Superior temporal gyrus (tissue), 1 donor: ENCODE measurements at regions not wholly inside any gene's neighbourhood (a gene's known extent, or its start where the extent isn't known, plus 50 kb on each side); places are given as distances from the start of the nearest gene placed in this dataset.
"Not testable (repeated sequence)": the region's sequence is repeated elsewhere in the genome, so short reads cannot be mapped to it uniquely, and the experiment has no call there.

Experiments
- DNase-seq: peaks from one replicate; pipeline ENCODE4 v3.0.0-alpha.2; 2016; ENCODE audit errors: extremely low spot score

- not testable (repeated sequence) for DNase-seq
Observed at GRCh38 chr6:58090067-58090466, 772.6 kb downstream of the PRIM2 start.

GRCh38 chr6:58097251-58097650, 779.8 kb downstream of the PRIM2 start:
- not testable (repeated sequence) for DNase-seq

GRCh38 chr6:58113960-58114359, 796.5 kb downstream of the PRIM2 start:
- DNase-seq = no peak

- DNase-seq = not testable (repeated sequence)
Observed at GRCh38 chr6:58117162-58117561, 799.7 kb downstream of the PRIM2 start.

- DNase-seq = not testable (repeated sequence)
Observed at GRCh38 chr6:58121616-58122015, 804.2 kb downstream of the PRIM2 start.

GRCh38 chr6:58123770-58124169, 806.3 kb downstream of the PRIM2 start:
- DNase-seq = not testable (repeated sequence)

- not testable (repeated sequence) for DNase-seq
Observed at GRCh38 chr6:58128549-58128948, 811.1 kb downstream of the PRIM2 start.

GRCh38 chr6:58129098-58129497, 811.7 kb downstream of the PRIM2 start:
- DNase-seq = not testable (repeated sequence)

- not testable (repeated sequence) for DNase-seq
Observed at GRCh38 chr6:58139746-58140145, 822.3 kb downstream of the PRIM2 start.

GRCh38 chr6:58171025-58171424, 853.6 kb downstream of the PRIM2 start:
- DNase-seq = not testable (repeated sequence)

- DNase-seq = not testable (repeated sequence)
Observed at GRCh38 chr6:58181557-58182065, 864.2 kb downstream of the PRIM2 start.

GRCh38 chr6:58185300-58185699, 867.9 kb downstream of the PRIM2 start:
- DNase-seq = not testable (repeated sequence)

GRCh38 chr6:58193209-58193608, 875.8 kb downstream of the PRIM2 start:
- not testable (repeated sequence) for DNase-seq

- no peak for DNase-seq
Observed at GRCh38 chr6:58198301-58198700, 880.9 kb downstream of the PRIM2 start.

GRCh38 chr6:58237124-58237523, 919.7 kb downstream of the PRIM2 start:
- not testable (repeated sequence) for DNase-seq

GRCh38 chr6:58238421-58238820, 921.0 kb downstream of the PRIM2 start:
- not testable (repeated sequence) for DNase-seq

- DNase-seq = not testable (repeated sequence)
Observed at GRCh38 chr6:58257625-58258024, 940.2 kb downstream of the PRIM2 start.

GRCh38 chr6:58290177-58290576, 972.7 kb downstream of the PRIM2 start:
- DNase-seq = no peak

- DNase-seq = not testable (repeated sequence)
Observed at GRCh38 chr6:58291319-58291718, 973.9 kb downstream of the PRIM2 start.

GRCh38 chr6:58307901-58308300, 990.5 kb downstream of the PRIM2 start:
- not testable (repeated sequence) for DNase-seq

- DNase-seq = peak; percentile 50
Observed at GRCh38 chr6:58332108-58332507, 1014.7 kb downstream of the PRIM2 start.

GRCh38 chr6:58342287-58342686, 1024.9 kb downstream of the PRIM2 start:
- not testable (repeated sequence) for DNase-seq

GRCh38 chr6:58347534-58347933, 1030.1 kb downstream of the PRIM2 start:
- not testable (repeated sequence) for DNase-seq

- not testable (repeated sequence) for DNase-seq
Observed at GRCh38 chr6:58351619-58352018, 1034.2 kb downstream of the PRIM2 start.
